ENCODE measurements at regions not wholly inside any gene's neighbourhood (a gene's known extent, or its start where the extent isn't known, plus 50 kb on each side); places are given as distances from the start of the nearest gene placed in this dataset.

GRCh38 chr9:78654324-78654723 is 357.4 kb downstream of the PSAT1 start:
- Histone ChIP-seq H3K27me3 (ENCODE audit: control insufficient read depth, insufficient read depth, low read length) (no peaks in the 10 kb centered on the region), H3K4me3 (ENCODE audit: low read length) (no peak overlapping the region), H3K9me3 (ENCODE audit: control insufficient read depth, low read depth, low read length) (no peaks in the 10 kb centered on the region), H3K36me3 (ENCODE audit: control insufficient read depth, insufficient read depth, low read length) (no peaks in the 10 kb centered on the region), H3K27ac (ENCODE audit: low read length) (no peak overlapping the region), H3K4me1 (ENCODE audit: control insufficient read depth, insufficient read depth, low read length) (no peaks in the 10 kb centered on the region)
- WGBS (ENCODE audit: insufficient coverage, low lambda C conversion rate), result no CpG with 5 or more reads among the region's 1 CpG
- no peak for DNase-seq

DNA sequence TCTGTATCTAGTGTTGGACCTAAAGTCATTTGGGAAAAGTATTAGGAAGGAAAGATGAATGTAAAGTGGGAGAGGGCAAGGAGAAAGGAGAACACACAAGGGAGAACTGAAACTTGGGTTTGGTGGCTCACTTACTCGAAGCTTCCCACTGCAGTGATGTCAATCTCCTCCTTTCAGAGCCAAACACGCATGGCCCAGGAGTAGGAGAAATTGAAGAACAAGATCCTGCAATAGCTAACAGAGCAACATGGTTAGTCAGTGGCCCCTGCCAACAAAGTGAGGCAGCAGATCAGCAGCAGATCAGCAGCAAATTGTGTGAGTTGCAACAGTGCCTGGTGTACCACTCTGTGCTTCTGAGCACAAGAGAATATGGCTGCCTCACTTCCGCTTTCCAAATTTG is 366.4 kb downstream of the PSAT1 start:
- no peak for DNase-seq
- Histone ChIP-seq H3K4me3 (ENCODE audit: low read length) (no peak overlapping the region), H3K27me3 (ENCODE audit: control insufficient read depth, insufficient read depth, low read length) (no peaks in the 10 kb centered on the region), H3K27ac (ENCODE audit: low read length) (no peak overlapping the region), H3K9me3 (ENCODE audit: control insufficient read depth, low read depth, low read length) (no peaks in the 10 kb centered on the region), H3K4me1 (ENCODE audit: control insufficient read depth, insufficient read depth, low read length) (no peaks in the 10 kb centered on the region), H3K36me3 (ENCODE audit: control insufficient read depth, insufficient read depth, low read length) (no peaks in the 10 kb centered on the region)
- no CpG with 5 or more reads among the region's 3 CpGs for WGBS (ENCODE audit: insufficient coverage, low lambda C conversion rate)

DNA sequence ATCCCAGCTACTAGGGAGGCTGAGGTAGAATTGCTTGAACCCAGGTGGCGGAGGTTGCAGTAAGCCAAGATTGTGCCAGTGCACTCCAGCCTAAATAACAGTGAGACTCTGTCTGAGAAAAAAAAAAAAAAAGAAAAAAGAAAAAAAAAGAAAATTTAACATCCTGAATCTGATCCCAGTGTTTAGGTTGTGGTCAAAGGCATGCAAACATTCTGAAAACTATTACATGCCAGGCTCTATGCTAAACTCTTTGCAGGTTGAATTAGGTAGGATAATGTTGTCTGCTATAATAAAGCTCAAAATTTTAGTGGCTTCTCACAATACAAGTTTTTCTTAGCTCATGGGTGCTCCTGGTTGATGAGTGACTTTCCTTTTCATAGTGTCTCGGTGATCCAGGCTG is 367.4 kb downstream of the PSAT1 start:
- H3K4me1 ChIP-seq (ENCODE audit: control insufficient read depth, insufficient read depth, low read length), result no peaks in the 10 kb centered on the region
- no peaks in the 10 kb centered on the region for H3K36me3 ChIP-seq (ENCODE audit: control insufficient read depth, insufficient read depth, low read length)
- DNase-seq, result no peak
- H3K27ac ChIP-seq (ENCODE audit: low read length), result no peak overlapping the region
- WGBS (ENCODE audit: insufficient coverage, low lambda C conversion rate), result 89% methylated on average over 1 of the region's 2 CpGs
- no peaks in the 10 kb centered on the region for H3K9me3 ChIP-seq (ENCODE audit: control insufficient read depth, low read depth, low read length)
- H3K4me3 ChIP-seq (ENCODE audit: low read length), result no peak overlapping the region
- H3K27me3 ChIP-seq (ENCODE audit: control insufficient read depth, insufficient read depth, low read length), result no peaks in the 10 kb centered on the region

DNA sequence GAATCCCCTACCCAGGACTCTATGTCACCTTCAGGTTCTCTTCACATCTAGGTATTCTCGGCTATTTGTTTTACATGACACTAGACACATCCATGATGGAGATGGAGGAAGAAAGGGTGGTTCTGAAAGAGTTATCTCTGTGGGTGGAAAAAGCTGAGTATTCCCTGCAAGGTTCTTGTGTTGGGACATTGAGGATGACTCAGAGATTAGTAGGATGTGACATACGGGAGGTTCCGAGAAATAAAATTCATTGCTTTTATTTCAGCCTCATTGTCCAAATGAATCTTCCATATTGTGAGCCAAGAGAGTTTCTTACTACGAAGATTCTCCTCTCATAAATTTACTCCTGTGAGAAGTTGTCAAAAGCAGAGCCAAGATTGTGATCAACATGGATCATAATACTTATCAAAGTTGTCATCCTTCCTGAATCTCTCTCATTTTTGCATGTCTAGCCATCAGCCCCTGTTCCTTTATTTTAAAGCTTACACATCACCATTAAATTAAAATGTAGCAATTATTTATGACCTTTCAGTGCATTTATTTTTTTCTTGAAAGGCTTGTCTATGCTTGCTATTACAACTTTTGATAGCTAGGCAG is 370.0 kb downstream of the PSAT1 start:
- DNase-seq, result no peak
- no peaks in the 10 kb centered on the region for H3K36me3 ChIP-seq (ENCODE audit: control insufficient read depth, insufficient read depth, low read length)
- WGBS (ENCODE audit: insufficient coverage, low lambda C conversion rate), result no CpG with 5 or more reads among the region's 4 CpGs
- H3K9me3 ChIP-seq (ENCODE audit: control insufficient read depth, low read depth, low read length), result no peaks in the 10 kb centered on the region
- no peaks in the 10 kb centered on the region for H3K4me1 ChIP-seq (ENCODE audit: control insufficient read depth, insufficient read depth, low read length)
- no peaks in the 10 kb centered on the region for H3K27me3 ChIP-seq (ENCODE audit: control insufficient read depth, insufficient read depth, low read length)
- no peak overlapping the region for H3K27ac ChIP-seq (ENCODE audit: low read length)
- H3K4me3 ChIP-seq (ENCODE audit: low read length), result no peak overlapping the region

GRCh38 chr9:78668148-78668832 is 371.4 kb downstream of the PSAT1 start:
- Histone ChIP-seq H3K4me1 (ENCODE audit: control insufficient read depth, insufficient read depth, low read length) (no peaks in the 10 kb centered on the region), H3K9me3 (ENCODE audit: control insufficient read depth, low read depth, low read length) (no peaks in the 10 kb centered on the region), H3K27me3 (ENCODE audit: control insufficient read depth, insufficient read depth, low read length) (no peaks in the 10 kb centered on the region), H3K27ac (ENCODE audit: low read length) (no peak overlapping the region), H3K36me3 (ENCODE audit: control insufficient read depth, insufficient read depth, low read length) (no peaks in the 10 kb centered on the region), H3K4me3 (ENCODE audit: low read length) (no peak overlapping the region)
- 65% methylated on average over 3 of the region's 4 CpGs for WGBS (ENCODE audit: insufficient coverage, low lambda C conversion rate)
- no peak for DNase-seq

GRCh38 chr9:78669591-78669990 is 372.7 kb downstream of the PSAT1 start:
- Histone ChIP-seq H3K27ac (ENCODE audit: low read length) (no peak overlapping the region), H3K4me3 (ENCODE audit: low read length) (no peak overlapping the region), H3K27me3 (ENCODE audit: control insufficient read depth, insufficient read depth, low read length) (no peaks in the 10 kb centered on the region), H3K4me1 (ENCODE audit: control insufficient read depth, insufficient read depth, low read length) (no peaks in the 10 kb centered on the region), H3K9me3 (ENCODE audit: control insufficient read depth, low read depth, low read length) (no peaks in the 10 kb centered on the region), H3K36me3 (ENCODE audit: control insufficient read depth, insufficient read depth, low read length) (no peaks in the 10 kb centered on the region)
- 92% methylated on average over 6 of the region's 7 CpGs for WGBS (ENCODE audit: insufficient coverage, low lambda C conversion rate)
- DNase-seq, result no peak

- Histone ChIP-seq H3K27ac (ENCODE audit: low read length) (no peak overlapping the region), H3K27me3 (ENCODE audit: control insufficient read depth, insufficient read depth, low read length) (no peaks in the 10 kb centered on the region), H3K36me3 (ENCODE audit: control insufficient read depth, insufficient read depth, low read length) (no peaks in the 10 kb centered on the region), H3K4me3 (ENCODE audit: low read length) (no peak overlapping the region), H3K4me1 (ENCODE audit: control insufficient read depth, insufficient read depth, low read length) (no peaks in the 10 kb centered on the region), H3K9me3 (ENCODE audit: control insufficient read depth, low read depth, low read length) (no peaks in the 10 kb centered on the region)
- no CpG with 5 or more reads among the region's 3 CpGs for WGBS (ENCODE audit: insufficient coverage, low lambda C conversion rate)
- no peak for DNase-seq
Measured at GRCh38 chr9:78671785-78672184, 374.9 kb downstream of the PSAT1 start.

- 100% methylated on average over 2 of the region's 2 CpGs for WGBS (ENCODE audit: insufficient coverage, low lambda C conversion rate)
- no peak overlapping the region for H3K27ac ChIP-seq (ENCODE audit: low read length)
- H3K36me3 ChIP-seq (ENCODE audit: control insufficient read depth, insufficient read depth, low read length), result no peaks in the 10 kb centered on the region
- H3K4me1 ChIP-seq (ENCODE audit: control insufficient read depth, insufficient read depth, low read length), result no peaks in the 10 kb centered on the region
- H3K4me3 ChIP-seq (ENCODE audit: low read length), result no peak overlapping the region
- H3K9me3 ChIP-seq (ENCODE audit: control insufficient read depth, low read depth, low read length), result no peaks in the 10 kb centered on the region
- DNase-seq, result no peak
- no peaks in the 10 kb centered on the region for H3K27me3 ChIP-seq (ENCODE audit: control insufficient read depth, insufficient read depth, low read length)
Measured at GRCh38 chr9:78674874-78675273, 377.9 kb downstream of the PSAT1 start.

DNA sequence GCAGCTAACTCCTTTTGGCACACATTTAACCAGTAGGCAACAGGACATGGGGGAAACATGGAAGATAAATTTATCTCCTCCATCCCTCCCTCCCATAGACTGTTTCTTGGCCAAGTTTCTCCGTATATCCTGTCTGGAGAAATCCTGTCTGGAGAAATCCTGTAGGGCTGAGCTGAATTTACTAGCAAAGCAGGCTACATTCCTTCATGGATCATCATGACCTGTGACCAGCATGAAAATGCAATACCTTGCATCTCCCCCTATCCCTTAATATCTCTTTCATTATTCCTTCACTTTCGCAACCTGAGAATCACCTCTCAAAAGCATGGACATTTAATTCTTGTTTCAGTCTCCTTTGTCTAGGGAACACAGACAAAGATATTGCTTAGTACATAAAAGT is 379.1 kb downstream of the PSAT1 start:
- no peak for DNase-seq
- no peaks in the 10 kb centered on the region for H3K4me1 ChIP-seq (ENCODE audit: control insufficient read depth, insufficient read depth, low read length)
- no peak overlapping the region for H3K27ac ChIP-seq (ENCODE audit: low read length)
- H3K4me3 ChIP-seq (ENCODE audit: low read length), result no peak overlapping the region
- no peaks in the 10 kb centered on the region for H3K36me3 ChIP-seq (ENCODE audit: control insufficient read depth, insufficient read depth, low read length)
- H3K9me3 ChIP-seq (ENCODE audit: control insufficient read depth, low read depth, low read length), result no peaks in the 10 kb centered on the region
- H3K27me3 ChIP-seq (ENCODE audit: control insufficient read depth, insufficient read depth, low read length), result no peaks in the 10 kb centered on the region
- 89% methylated on average over 1 of the region's 2 CpGs for WGBS (ENCODE audit: insufficient coverage, low lambda C conversion rate)

GRCh38 chr9:78676623-78677022 is 379.7 kb downstream of the PSAT1 start:
- DNase-seq, result no peak
- no peaks in the 10 kb centered on the region for H3K9me3 ChIP-seq (ENCODE audit: control insufficient read depth, low read depth, low read length)
- no peak overlapping the region for H3K4me3 ChIP-seq (ENCODE audit: low read length)
- H3K36me3 ChIP-seq (ENCODE audit: control insufficient read depth, insufficient read depth, low read length), result no peaks in the 10 kb centered on the region
- H3K4me1 ChIP-seq (ENCODE audit: control insufficient read depth, insufficient read depth, low read length), result no peaks in the 10 kb centered on the region
- no peak overlapping the region for H3K27ac ChIP-seq (ENCODE audit: low read length)
- no peaks in the 10 kb centered on the region for H3K27me3 ChIP-seq (ENCODE audit: control insufficient read depth, insufficient read depth, low read length)

GRCh38 chr9:78677326-78677725 is 380.4 kb downstream of the PSAT1 start:
- H3K4me1 ChIP-seq (ENCODE audit: control insufficient read depth, insufficient read depth, low read length), result no peaks in the 10 kb centered on the region
- H3K27me3 ChIP-seq (ENCODE audit: control insufficient read depth, insufficient read depth, low read length), result no peaks in the 10 kb centered on the region
- H3K27ac ChIP-seq (ENCODE audit: low read length), result no peak overlapping the region
- no peaks in the 10 kb centered on the region for H3K36me3 ChIP-seq (ENCODE audit: control insufficient read depth, insufficient read depth, low read length)
- no peak for DNase-seq
- H3K9me3 ChIP-seq (ENCODE audit: control insufficient read depth, low read depth, low read length), result no peaks in the 10 kb centered on the region
- 80% methylated on average over 1 of the region's 2 CpGs for WGBS (ENCODE audit: insufficient coverage, low lambda C conversion rate)
- no peak overlapping the region for H3K4me3 ChIP-seq (ENCODE audit: low read length)

Measured in large intestine (tissue), 3 donors.